ENCODE measurements at regions not wholly inside any gene's neighbourhood (a gene's known extent, or its start where the extent isn't known, plus 50 kb on each side); places are given as distances from the start of the nearest gene placed in this dataset.
A peak's percentile ranks its signal among the peaks of the same experiment; 100 is the strongest.

DNA sequence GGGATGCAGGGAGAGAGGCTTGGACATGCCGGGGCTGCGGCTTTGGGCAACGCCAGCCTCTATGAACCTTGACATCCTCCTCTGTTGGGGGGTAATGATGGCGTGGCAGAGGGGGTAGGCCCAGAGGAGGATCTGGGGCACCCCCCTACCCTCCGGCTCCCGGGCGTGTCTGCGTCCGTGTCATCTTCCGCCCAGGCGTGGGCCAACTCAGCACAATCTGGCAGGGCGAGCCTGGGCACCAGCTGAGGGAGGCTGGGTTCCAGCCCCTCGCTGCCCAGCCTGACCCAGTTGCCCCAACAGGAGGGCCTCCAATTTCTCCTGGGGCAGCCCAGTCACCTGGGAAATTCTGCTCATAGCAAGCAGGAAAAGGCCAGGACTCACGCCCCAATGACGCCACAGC lies 62.9 kb upstream of the IL17B start:
- ATAC-seq: no peak
- H3K4me3 Mint-ChIP-seq: no peak overlapping the region

DNA sequence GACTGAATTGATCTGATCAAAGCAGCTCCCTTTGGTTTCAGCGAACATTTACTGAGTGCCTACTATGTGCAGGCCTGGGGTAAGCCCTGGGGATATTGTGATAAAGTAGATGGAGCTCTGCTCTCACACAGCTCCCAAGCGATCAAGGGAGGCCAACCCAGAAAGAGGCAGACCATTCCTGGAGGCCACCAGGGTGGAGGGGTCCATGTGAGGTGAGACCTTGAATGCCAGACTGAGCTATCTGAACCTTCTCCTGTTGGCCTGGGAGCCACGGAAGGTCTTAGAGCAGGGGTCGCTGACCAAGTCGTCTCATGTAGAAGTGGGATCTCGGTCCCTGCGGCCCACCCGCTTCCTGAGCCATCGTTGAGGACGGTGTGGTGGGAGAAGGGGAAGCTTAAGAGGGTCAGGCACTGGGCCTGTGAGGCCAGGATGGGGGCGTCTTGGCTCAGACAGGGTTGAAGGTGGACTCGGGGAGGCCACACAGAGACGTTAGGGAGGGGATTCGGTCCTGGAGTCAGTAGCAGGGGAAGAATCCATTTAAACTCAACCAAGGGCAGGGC lies 62.2 kb upstream of the IL17B start:
- peaks cover 9% of the 10 kb centered on the region; the same call in 2 of the 3 replicates for H3K9me3 Mint-ChIP-seq
- peaks cover 14% of the 10 kb centered on the region for H3K4me1 ChIP-seq (ENCODE audit: insufficient read depth)
- no peaks in the 10 kb centered on the region for H3K36me3 Mint-ChIP-seq (ENCODE audit: low read depth)
- no peaks in the 10 kb centered on the region for H3F3A ChIP-seq (replicated peaks; ENCODE audit: low read depth)
- TF ChIP-seq STAT1 (IDR thresholded peaks at IDR 0.05; ENCODE audit: unreplicated experiment): no peak
- ATAC-seq (no peak), DNase-seq (ENCODE audit: low spot score) (no peak)
- H3K36me3 ChIP-seq (ENCODE audit: insufficient read depth): no peaks in the 10 kb centered on the region
- H3K79me2 ChIP-seq (replicated peaks; ENCODE audit: insufficient read depth): no peaks in the 10 kb centered on the region
- peak overlapping the region; percentile 74; the same call in 1 of the 2 replicates for H2AFZ ChIP-seq
- H3K27ac Mint-ChIP-seq: peak overlapping the region; percentile 74; the same call in 1 of the 2 replicates
- H3K4me3 Mint-ChIP-seq: no peak overlapping the region
- H4K20me1 ChIP-seq (replicated peaks; ENCODE audit: insufficient read depth): no peaks in the 10 kb centered on the region
- H3K27me3 Mint-ChIP-seq (ENCODE audit: insufficient read depth, low read depth, poor library complexity): peaks cover 8% of the 10 kb centered on the region
- H3K9me2 ChIP-seq (ENCODE audit: insufficient read depth): no peaks in the 10 kb centered on the region
- peaks cover 37% of the 10 kb centered on the region for H3K4me1 Mint-ChIP-seq
- H3K27ac ChIP-seq (ENCODE audit: low read depth): no peak overlapping the region
- no peak overlapping the region for H3K4me2 ChIP-seq
- H3K27me3 ChIP-seq (ENCODE audit: insufficient read depth): no peaks in the 10 kb centered on the region
- no peak overlapping the region for H3K4me3 ChIP-seq

More for the DNA sequence above, 62.9 kb upstream of the IL17B start:
- Mint-ChIP-seq H3K27me3 (ENCODE audit: insufficient read depth, low read depth, poor library complexity) (peaks cover 8% of the 10 kb centered on the region), H3K4me1 (peaks cover 36% of the 10 kb centered on the region), H3K9me3 (peaks cover 9% of the 10 kb centered on the region; the same call in 2 of the 3 replicates), H3K36me3 (ENCODE audit: low read depth) (no peaks in the 10 kb centered on the region), H3K27ac (no peak overlapping the region; the same call in 1 of the 2 replicates)
- TF ChIP-seq POLR2AphosphoS5 (IDR thresholded peaks at IDR 0.05; ENCODE audit: low read depth) (no peak), EZH2 (IDR thresholded peaks at IDR 0.05; ENCODE audit: low read depth, unreplicated experiment) (no peak), ZNF331 (CRISPR knock-in tag; IDR thresholded peaks at IDR 0.05; ENCODE audit: low read depth) (no peak)
- TF ChIP-seq, protein P1, sequence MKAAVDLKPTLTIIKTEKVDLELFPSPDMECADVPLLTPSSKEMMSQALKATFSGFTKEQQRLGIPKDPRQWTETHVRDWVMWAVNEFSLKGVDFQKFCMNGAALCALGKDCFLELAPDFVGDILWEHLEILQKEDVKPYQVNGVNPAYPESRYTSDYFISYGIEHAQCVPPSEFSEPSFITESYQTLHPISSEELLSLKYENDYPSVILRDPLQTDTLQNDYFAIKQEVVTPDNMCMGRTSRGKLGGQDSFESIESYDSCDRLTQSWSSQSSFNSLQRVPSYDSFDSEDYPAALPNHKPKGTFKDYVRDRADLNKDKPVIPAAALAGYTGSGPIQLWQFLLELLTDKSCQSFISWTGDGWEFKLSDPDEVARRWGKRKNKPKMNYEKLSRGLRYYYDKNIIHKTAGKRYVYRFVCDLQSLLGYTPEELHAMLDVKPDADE (IDR thresholded peaks at IDR 0.05): no peak
- TF ChIP-seq, protein P2, sequence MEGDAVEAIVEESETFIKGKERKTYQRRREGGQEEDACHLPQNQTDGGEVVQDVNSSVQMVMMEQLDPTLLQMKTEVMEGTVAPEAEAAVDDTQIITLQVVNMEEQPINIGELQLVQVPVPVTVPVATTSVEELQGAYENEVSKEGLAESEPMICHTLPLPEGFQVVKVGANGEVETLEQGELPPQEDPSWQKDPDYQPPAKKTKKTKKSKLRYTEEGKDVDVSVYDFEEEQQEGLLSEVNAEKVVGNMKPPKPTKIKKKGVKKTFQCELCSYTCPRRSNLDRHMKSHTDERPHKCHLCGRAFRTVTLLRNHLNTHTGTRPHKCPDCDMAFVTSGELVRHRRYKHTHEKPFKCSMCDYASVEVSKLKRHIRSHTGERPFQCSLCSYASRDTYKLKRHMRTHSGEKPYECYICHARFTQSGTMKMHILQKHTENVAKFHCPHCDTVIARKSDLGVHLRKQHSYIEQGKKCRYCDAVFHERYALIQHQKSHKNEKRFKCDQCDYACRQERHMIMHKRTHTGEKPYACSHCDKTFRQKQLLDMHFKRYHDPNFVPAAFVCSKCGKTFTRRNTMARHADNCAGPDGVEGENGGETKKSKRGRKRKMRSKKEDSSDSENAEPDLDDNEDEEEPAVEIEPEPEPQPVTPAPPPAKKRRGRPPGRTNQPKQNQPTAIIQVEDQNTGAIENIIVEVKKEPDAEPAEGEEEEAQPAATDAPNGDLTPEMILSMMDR (conservative IDR thresholded peaks at IDR 0.05; ENCODE audit: low read depth in 2 of 2): no peak
- peaks cover 14% of the 10 kb centered on the region for H3K4me1 ChIP-seq (ENCODE audit: insufficient read depth)
- H3K27me3 ChIP-seq (ENCODE audit: insufficient read depth): no peaks in the 10 kb centered on the region
- H3F3A ChIP-seq (replicated peaks; ENCODE audit: low read depth): no peaks in the 10 kb centered on the region
- no peaks in the 10 kb centered on the region for H3K9me2 ChIP-seq (ENCODE audit: insufficient read depth)
- H4K20me1 ChIP-seq (replicated peaks; ENCODE audit: insufficient read depth): no peaks in the 10 kb centered on the region
- peak overlapping the region; percentile 87 for H2AFZ ChIP-seq
- no peak overlapping the region for H3K27ac ChIP-seq (ENCODE audit: low read depth)
- no peaks in the 10 kb centered on the region for H3K36me3 ChIP-seq (ENCODE audit: insufficient read depth)
- DNase-seq (ENCODE audit: low spot score): no peak
- no peak overlapping the region for H3K4me3 ChIP-seq
- no peak overlapping the region for H3K4me2 ChIP-seq
- no peaks in the 10 kb centered on the region for H3K79me2 ChIP-seq (replicated peaks; ENCODE audit: insufficient read depth)
